PC-9 (cell line): ENCODE measurements at regions not wholly inside any gene's neighbourhood (a gene's known extent, or its start where the extent isn't known, plus 50 kb on each side); places are given as distances from the start of the nearest gene placed in this dataset.

Source experiments
- EZH2 ChIP-seq: fragments of 200-600 bp; sonication (generic); IDR thresholded peaks from 2 replicates; pipeline ENCODE4 v1.8.0; 2017; ENCODE audit warnings: antibody characterized with exemption, low read depth
- TF ChIP-seq, protein P1 (sequence below): fragments of 200-600 bp; sonication (generic); conservative IDR thresholded peaks from 2 replicates; pipeline ENCODE4 v1.6.1; 2017; ENCODE audit warnings: mixed run types, antibody characterized with exemption, mild to moderate bottlenecking, moderate library complexity

GRCh38 chr11:130711193-130711592 lies 205.1 kb downstream of the SNX19 start:
- TF ChIP-seq, protein P1, sequence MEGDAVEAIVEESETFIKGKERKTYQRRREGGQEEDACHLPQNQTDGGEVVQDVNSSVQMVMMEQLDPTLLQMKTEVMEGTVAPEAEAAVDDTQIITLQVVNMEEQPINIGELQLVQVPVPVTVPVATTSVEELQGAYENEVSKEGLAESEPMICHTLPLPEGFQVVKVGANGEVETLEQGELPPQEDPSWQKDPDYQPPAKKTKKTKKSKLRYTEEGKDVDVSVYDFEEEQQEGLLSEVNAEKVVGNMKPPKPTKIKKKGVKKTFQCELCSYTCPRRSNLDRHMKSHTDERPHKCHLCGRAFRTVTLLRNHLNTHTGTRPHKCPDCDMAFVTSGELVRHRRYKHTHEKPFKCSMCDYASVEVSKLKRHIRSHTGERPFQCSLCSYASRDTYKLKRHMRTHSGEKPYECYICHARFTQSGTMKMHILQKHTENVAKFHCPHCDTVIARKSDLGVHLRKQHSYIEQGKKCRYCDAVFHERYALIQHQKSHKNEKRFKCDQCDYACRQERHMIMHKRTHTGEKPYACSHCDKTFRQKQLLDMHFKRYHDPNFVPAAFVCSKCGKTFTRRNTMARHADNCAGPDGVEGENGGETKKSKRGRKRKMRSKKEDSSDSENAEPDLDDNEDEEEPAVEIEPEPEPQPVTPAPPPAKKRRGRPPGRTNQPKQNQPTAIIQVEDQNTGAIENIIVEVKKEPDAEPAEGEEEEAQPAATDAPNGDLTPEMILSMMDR: no peak
- TF ChIP-seq EZH2: no peak
